ENCODE measurements at regions not wholly inside any gene's neighbourhood (a gene's known extent, or its start where the extent isn't known, plus 50 kb on each side); places are given as distances from the start of the nearest gene placed in this dataset.
"Not testable (repeated sequence)": the region's sequence is repeated elsewhere in the genome, so short reads cannot be mapped to it uniquely, and the experiment has no call there.

- no peak overlapping the region for H3K4me3 ChIP-seq (ENCODE audit: low read length in 2 of 2)
- ATAC-seq (ENCODE audit: low FRiP score): no peak
- DNase-seq: no peak
- H3K9me3 ChIP-seq (ENCODE audit: control insufficient read depth, low read length): no peaks in the 10 kb centered on the region
- intact Hi-C loops (cut with DNase I): no loop called here
- no peaks in the 10 kb centered on the region for H3K4me1 ChIP-seq (ENCODE audit: control insufficient read depth in 1 of 2, insufficient read depth in 2 of 2, low read length in 2 of 2)
- H3K27me3 ChIP-seq (ENCODE audit: control insufficient read depth in 1 of 2, insufficient read depth in 2 of 2, low read length in 1 of 2): no peaks in the 10 kb centered on the region
- H3K27ac ChIP-seq (ENCODE audit: low read depth in 1 of 2, low read length in 2 of 2): no peak overlapping the region
- WGBS, 2 donors: 87 to 94% methylated on average over 2 of the region's 2 CpGs
- no peaks in the 10 kb centered on the region for H3K36me3 ChIP-seq (ENCODE audit: control insufficient read depth in 1 of 2, insufficient read depth in 2 of 2, low read length in 1 of 2)
Measured at GRCh38 chrX:111581086-111581485, 69.6 kb downstream of the SERTM2 start.

GRCh38 chrX:111585337-111585736, 73.9 kb downstream of the SERTM2 start:
- ATAC-seq (ENCODE audit: low FRiP score) (no peak), DNase-seq (no peak)
- no peaks in the 10 kb centered on the region for H3K27me3 ChIP-seq (ENCODE audit: control insufficient read depth in 1 of 2, insufficient read depth in 2 of 2, low read length in 1 of 2)
- no peak overlapping the region for H3K4me3 ChIP-seq (ENCODE audit: low read length in 2 of 2)
- WGBS, 2 donors: 7 to 10% methylated on average over 2 of the region's 2 CpGs
- no peaks in the 10 kb centered on the region for H3K9me3 ChIP-seq (ENCODE audit: control insufficient read depth, low read length)
- no peaks in the 10 kb centered on the region for H3K4me1 ChIP-seq (ENCODE audit: control insufficient read depth in 1 of 2, insufficient read depth in 2 of 2, low read length in 2 of 2)
- H3K27ac ChIP-seq (ENCODE audit: low read depth in 1 of 2, low read length in 2 of 2): no peak overlapping the region
- intact Hi-C loops (cut with DNase I): no loop called here
- no peaks in the 10 kb centered on the region for H3K36me3 ChIP-seq (ENCODE audit: control insufficient read depth in 1 of 2, insufficient read depth in 2 of 2, low read length in 1 of 2)

- H3K27me3 ChIP-seq (ENCODE audit: control insufficient read depth in 1 of 2, insufficient read depth in 2 of 2, low read length in 1 of 2); H3K36me3 ChIP-seq (ENCODE audit: control insufficient read depth in 1 of 2, insufficient read depth in 2 of 2, low read length in 1 of 2); H3K4me1 ChIP-seq (ENCODE audit: control insufficient read depth in 1 of 2, insufficient read depth in 2 of 2, low read length in 2 of 2); ATAC-seq (ENCODE audit: low FRiP score); H3K4me3 ChIP-seq (ENCODE audit: low read length in 2 of 2); H3K9me3 ChIP-seq (ENCODE audit: control insufficient read depth, low read length); H3K27ac ChIP-seq (ENCODE audit: low read depth in 1 of 2, low read length in 2 of 2); DNase-seq; intact Hi-C loops (cut with DNase I): not testable (repeated sequence)
- WGBS, 2 donors: 66 to 94% methylated on average over 20 to 22 of the region's 28 CpGs
Measured at GRCh38 chrX:111594348-111594877, 83.0 kb downstream of the SERTM2 start.

- Histone ChIP-seq H3K9me3 (ENCODE audit: control insufficient read depth, low read length) (no peaks in the 10 kb centered on the region), H3K4me1 (ENCODE audit: control insufficient read depth in 1 of 2, insufficient read depth in 2 of 2, low read length in 2 of 2) (no peaks in the 10 kb centered on the region), H3K36me3 (ENCODE audit: control insufficient read depth in 1 of 2, insufficient read depth in 2 of 2, low read length in 1 of 2) (no peaks in the 10 kb centered on the region), H3K27me3 (ENCODE audit: control insufficient read depth in 1 of 2, insufficient read depth in 2 of 2, low read length in 1 of 2) (no peaks in the 10 kb centered on the region), H3K27ac (ENCODE audit: low read depth in 1 of 2, low read length in 2 of 2) (no peak overlapping the region), H3K4me3 (ENCODE audit: low read length in 2 of 2) (no peak overlapping the region)
- intact Hi-C loops (cut with DNase I): no loop called here
- DNase-seq: no peak
- ATAC-seq (ENCODE audit: low FRiP score): no peak
- 72 to 75% methylated on average over 2 of the region's 2 CpGs for WGBS, 2 donors
Measured at GRCh38 chrX:111597967-111598366, 83.0 kb upstream of the ALG13 start.

GRCh38 chrX:111608724-111609123, 72.2 kb upstream of the ALG13 start:
- Histone ChIP-seq H3K36me3 (ENCODE audit: control insufficient read depth in 1 of 2, insufficient read depth in 2 of 2, low read length in 1 of 2) (no peaks in the 10 kb centered on the region), H3K27ac (ENCODE audit: low read depth in 1 of 2, low read length in 2 of 2) (no peak overlapping the region), H3K4me1 (ENCODE audit: control insufficient read depth in 1 of 2, insufficient read depth in 2 of 2, low read length in 2 of 2) (no peaks in the 10 kb centered on the region), H3K4me3 (ENCODE audit: low read length in 2 of 2) (no peak overlapping the region), H3K27me3 (ENCODE audit: control insufficient read depth in 1 of 2, insufficient read depth in 2 of 2, low read length in 1 of 2) (no peaks in the 10 kb centered on the region), H3K9me3 (ENCODE audit: control insufficient read depth, low read length) (no peaks in the 10 kb centered on the region)
- 82 to 90% methylated on average over 3 of the region's 3 CpGs for whole genome bisulfite sequencing, 2 donors
- no peak for DNase-seq
- intact Hi-C loops (cut with DNase I): no loop called here
- no peak for ATAC-seq (ENCODE audit: low FRiP score)

- Histone ChIP-seq H3K36me3 (ENCODE audit: control insufficient read depth in 1 of 2, insufficient read depth in 2 of 2, low read length in 1 of 2) (no peaks in the 10 kb centered on the region), H3K4me3 (ENCODE audit: low read length in 2 of 2) (no peak overlapping the region), H3K27me3 (ENCODE audit: control insufficient read depth in 1 of 2, insufficient read depth in 2 of 2, low read length in 1 of 2) (no peaks in the 10 kb centered on the region), H3K4me1 (ENCODE audit: control insufficient read depth in 1 of 2, insufficient read depth in 2 of 2, low read length in 2 of 2) (no peaks in the 10 kb centered on the region), H3K9me3 (ENCODE audit: control insufficient read depth, low read length) (no peaks in the 10 kb centered on the region), H3K27ac (ENCODE audit: low read depth in 1 of 2, low read length in 2 of 2) (no peak overlapping the region)
- 32 to 41% methylated on average over 3 of the region's 3 CpGs for WGBS, 2 donors
- no peak for ATAC-seq (ENCODE audit: low FRiP score)
- DNase-seq: no peak
- intact Hi-C loops (cut with DNase I): no loop called here
Measured at GRCh38 chrX:111609206-111609605, 71.8 kb upstream of the ALG13 start.

GRCh38 chrX:111615227-111615626, 65.7 kb upstream of the ALG13 start:
- WGBS, 2 donors: 84 to 89% methylated on average over 7 of the region's 7 CpGs
- no peak for ATAC-seq (ENCODE audit: low FRiP score)

GRCh38 chrX:111616786-111617185, 64.2 kb upstream of the ALG13 start:
- ATAC-seq (ENCODE audit: low FRiP score): no peak
- no peaks in the 10 kb centered on the region for H3K9me3 ChIP-seq (ENCODE audit: control insufficient read depth, low read length)
- no peaks in the 10 kb centered on the region for H3K4me1 ChIP-seq (ENCODE audit: control insufficient read depth in 1 of 2, insufficient read depth in 2 of 2, low read length in 2 of 2)
- H3K4me3 ChIP-seq (ENCODE audit: low read length in 2 of 2): no peak overlapping the region
- no peak overlapping the region for H3K27ac ChIP-seq (ENCODE audit: low read depth in 1 of 2, low read length in 2 of 2)
- intact Hi-C loops (cut with DNase I): no loop called here
- H3K36me3 ChIP-seq (ENCODE audit: control insufficient read depth in 1 of 2, insufficient read depth in 2 of 2, low read length in 1 of 2): no peaks in the 10 kb centered on the region
- no peak for DNase-seq
- no peaks in the 10 kb centered on the region for H3K27me3 ChIP-seq (ENCODE audit: control insufficient read depth in 1 of 2, insufficient read depth in 2 of 2, low read length in 1 of 2)

More at GRCh38 chrX:111615227-111615626, 65.7 kb upstream of the ALG13 start:
- no peak overlapping the region for H3K27ac ChIP-seq (ENCODE audit: low read depth in 1 of 2, low read length in 2 of 2)
- no peaks in the 10 kb centered on the region for H3K9me3 ChIP-seq (ENCODE audit: control insufficient read depth, low read length)
- H3K4me1 ChIP-seq (ENCODE audit: control insufficient read depth in 1 of 2, insufficient read depth in 2 of 2, low read length in 2 of 2): no peaks in the 10 kb centered on the region
- H3K36me3 ChIP-seq (ENCODE audit: control insufficient read depth in 1 of 2, insufficient read depth in 2 of 2, low read length in 1 of 2): no peaks in the 10 kb centered on the region
- intact Hi-C loops (cut with DNase I): no loop called here
- H3K4me3 ChIP-seq (ENCODE audit: low read length in 2 of 2): no peak overlapping the region
- no peak for DNase-seq
- no peaks in the 10 kb centered on the region for H3K27me3 ChIP-seq (ENCODE audit: control insufficient read depth in 1 of 2, insufficient read depth in 2 of 2, low read length in 1 of 2)

- 68 to 69% methylated on average over 11 of the region's 11 CpGs for WGBS, 2 donors
- H3K36me3 ChIP-seq (ENCODE audit: control insufficient read depth in 1 of 2, insufficient read depth in 2 of 2, low read length in 1 of 2); H3K27me3 ChIP-seq (ENCODE audit: control insufficient read depth in 1 of 2, insufficient read depth in 2 of 2, low read length in 1 of 2); ATAC-seq (ENCODE audit: low FRiP score); H3K9me3 ChIP-seq (ENCODE audit: control insufficient read depth, low read length); H3K4me3 ChIP-seq (ENCODE audit: low read length in 2 of 2); H3K27ac ChIP-seq (ENCODE audit: low read depth in 1 of 2, low read length in 2 of 2); intact Hi-C loops (cut with DNase I); H3K4me1 ChIP-seq (ENCODE audit: control insufficient read depth in 1 of 2, insufficient read depth in 2 of 2, low read length in 2 of 2): not testable (repeated sequence)
- DNase-seq: peak in 1 of 2 donors; percentile 52
Measured at GRCh38 chrX:111620084-111620483, 60.9 kb upstream of the ALG13 start.
